Neural cell (in vitro differentiated cells): ENCODE measurements at regions not wholly inside any gene's neighbourhood (a gene's known extent, or its start where the extent isn't known, plus 50 kb on each side); places are given as distances from the start of the nearest gene placed in this dataset.

ENCODE experiments used
- H2AFZ ChIP-seq: fragments of 200-600, 300-800 bp; sonication (generic), shearing (Covaris generic); 2 replicates; pipeline ENCODE4 v1.6.0; 2014; ENCODE audit warnings: low read depth, mild to moderate bottlenecking, antibody characterized with exemption, low read length, moderate library complexity
- H3F3A ChIP-seq: fragments of 200-600 bp; shearing (Covaris generic); 2 replicates; pipeline ENCODE4 v1.6.1; 2016; ENCODE audit warnings: mild to moderate bottlenecking, moderate library complexity, mixed read lengths, antibody characterized with exemption, low read length; ENCODE audit not compliant: insufficient read depth, poor library complexity, severe bottlenecking
- H3K27ac ChIP-seq: fragments of 200-600, 300-800 bp; sonication (generic), shearing (Covaris generic); 2 replicates; pipeline ENCODE4 v1.5.1; 2014; ENCODE audit warnings: mild to moderate bottlenecking, low read length, moderate library complexity
- H3K27me3 ChIP-seq: fragments of 300-800, 200-600 bp; sonication (generic), shearing (Covaris generic); 2 replicates; pipeline ENCODE4 v1.6.0; 2014; ENCODE audit warnings: mild to moderate bottlenecking, low read depth, low read length, moderate library complexity; ENCODE audit not compliant: insufficient read depth
- H3K36me3 ChIP-seq: fragments of 300-800, 200-600 bp; sonication (generic), shearing (Covaris generic); 2 replicates; pipeline ENCODE4 v1.5.1; 2014; ENCODE audit warnings: mild to moderate bottlenecking, antibody characterized with exemption, low read length, moderate library complexity; ENCODE audit not compliant: insufficient read depth
- H3K4me2 ChIP-seq: fragments of 300-800, 200-600 bp; sonication (generic), shearing (Covaris generic); 2 replicates; pipeline ENCODE4 v1.6.0; 2014; ENCODE audit warnings: mild to moderate bottlenecking, low read length
- H3K4me3 ChIP-seq: fragments of 300-800, 200-600 bp; sonication (generic), shearing (Covaris generic); 2 replicates; pipeline ENCODE4 v1.5.1; 2014; ENCODE audit warnings: mild to moderate bottlenecking, low read length, moderate library complexity
- H3K79me2 ChIP-seq: fragments of 200-600 bp; shearing (Covaris generic); replicated peaks from 2 replicates; pipeline ENCODE4 v1.6.0; 2014; ENCODE audit warnings: mild to moderate bottlenecking, low read length, moderate library complexity; ENCODE audit not compliant: insufficient read depth
- H3K9ac ChIP-seq: fragments of 300-800, 200-600 bp; sonication (generic), shearing (Covaris generic); 2 replicates; pipeline ENCODE4 v1.6.1; 2016; ENCODE audit warnings: mild to moderate bottlenecking, low read length, mixed read lengths
- H3K9me2 ChIP-seq: fragments of 200-600 bp; shearing (Covaris generic); 2 replicates; pipeline ENCODE4 v1.6.1; 2016; ENCODE audit warnings: mild to moderate bottlenecking, low read length, mixed read lengths; ENCODE audit not compliant: insufficient read depth
- H3K9me3 ChIP-seq: fragments of 200-600, 300-800 bp; sonication (generic), shearing (Covaris generic); 2 replicates; pipeline ENCODE4 v1.6.1; 2016; ENCODE audit warnings: mild to moderate bottlenecking, mixed run types, low read length, moderate library complexity, mixed read lengths
- H4K20me1 ChIP-seq: fragments of 200-600 bp; shearing (Covaris generic); 2 replicates; pipeline ENCODE4 v1.6.1; 2016; ENCODE audit warnings: mild to moderate bottlenecking, mixed run types; ENCODE audit not compliant: insufficient read depth
- EP300 ChIP-seq: fragments of 450-650 bp; conservative IDR thresholded peaks from 2 replicates; pipeline ENCODE4 v1.6.1; 2014; ENCODE audit warnings: antibody characterized with exemption, mild to moderate bottlenecking, moderate library complexity; ENCODE audit not compliant: poor library complexity, severe bottlenecking
- EZH2 ChIP-seq: fragments of 200-600, 300-800 bp; shearing (Covaris generic), sonication (generic); IDR thresholded peaks from 2 replicates; pipeline ENCODE4 v1.6.1; 2014; ENCODE audit warnings: antibody characterized with exemption, low read length, borderline replicate concordance, mild to moderate bottlenecking; ENCODE audit not compliant: insufficient read depth, poor library complexity, severe bottlenecking
- MXI1 ChIP-seq: fragments of 450-650 bp; conservative IDR thresholded peaks from 2 replicates; pipeline ENCODE4 v1.6.1; 2014; ENCODE audit warnings: antibody characterized with exemption, mild to moderate bottlenecking; ENCODE audit not compliant: poor library complexity, severe bottlenecking
- POLR2AphosphoS5 ChIP-seq: IDR thresholded peaks from 2 replicates; pipeline ENCODE4 v1.6.1; 2012
- RAD21 ChIP-seq: fragments of 450-650 bp; conservative IDR thresholded peaks from 2 replicates; pipeline ENCODE4 v1.6.1; 2014; ENCODE audit warnings: antibody characterized with exemption, mild to moderate bottlenecking, moderate library complexity
- SMC3 ChIP-seq: fragments of 450-650 bp; conservative IDR thresholded peaks from 2 replicates; pipeline ENCODE4 v1.6.1; 2014; ENCODE audit warnings: antibody characterized with exemption, mild to moderate bottlenecking, moderate library complexity; ENCODE audit not compliant: poor library complexity
- TAF1 ChIP-seq: IDR thresholded peaks from 2 replicates; pipeline ENCODE4 v1.6.1; 2012; ENCODE audit warnings: low read depth
- TF ChIP-seq, protein P1 (sequence below): fragments of 450-650 bp; IDR thresholded peaks from 2 replicates; pipeline ENCODE4 v1.5.1; 2014; ENCODE audit warnings: antibody characterized with exemption, mild to moderate bottlenecking, moderate library complexity; ENCODE audit not compliant: poor library complexity, severe bottlenecking
- TF ChIP-seq, protein P2 (sequence below): IDR thresholded peaks from 2 replicates; pipeline ENCODE4 v1.6.1; 2012; ENCODE audit warnings: borderline replicate concordance

GRCh38 chr15:66948294-66948693 is 117.1 kb upstream of the SMAD3 start:
- no peaks in the 10 kb centered on the region for H3K79me2 ChIP-seq
- no peak overlapping the region for H2AFZ ChIP-seq
- TF ChIP-seq POLR2AphosphoS5, result no peak
- TF ChIP-seq, protein P1, sequence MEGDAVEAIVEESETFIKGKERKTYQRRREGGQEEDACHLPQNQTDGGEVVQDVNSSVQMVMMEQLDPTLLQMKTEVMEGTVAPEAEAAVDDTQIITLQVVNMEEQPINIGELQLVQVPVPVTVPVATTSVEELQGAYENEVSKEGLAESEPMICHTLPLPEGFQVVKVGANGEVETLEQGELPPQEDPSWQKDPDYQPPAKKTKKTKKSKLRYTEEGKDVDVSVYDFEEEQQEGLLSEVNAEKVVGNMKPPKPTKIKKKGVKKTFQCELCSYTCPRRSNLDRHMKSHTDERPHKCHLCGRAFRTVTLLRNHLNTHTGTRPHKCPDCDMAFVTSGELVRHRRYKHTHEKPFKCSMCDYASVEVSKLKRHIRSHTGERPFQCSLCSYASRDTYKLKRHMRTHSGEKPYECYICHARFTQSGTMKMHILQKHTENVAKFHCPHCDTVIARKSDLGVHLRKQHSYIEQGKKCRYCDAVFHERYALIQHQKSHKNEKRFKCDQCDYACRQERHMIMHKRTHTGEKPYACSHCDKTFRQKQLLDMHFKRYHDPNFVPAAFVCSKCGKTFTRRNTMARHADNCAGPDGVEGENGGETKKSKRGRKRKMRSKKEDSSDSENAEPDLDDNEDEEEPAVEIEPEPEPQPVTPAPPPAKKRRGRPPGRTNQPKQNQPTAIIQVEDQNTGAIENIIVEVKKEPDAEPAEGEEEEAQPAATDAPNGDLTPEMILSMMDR, result no peak
- TF ChIP-seq MXI1, result no peak
- TF ChIP-seq EP300, result no peak
- no peak for TF ChIP-seq RAD21
- no peak for TF ChIP-seq EZH2
- TF ChIP-seq, protein P2, sequence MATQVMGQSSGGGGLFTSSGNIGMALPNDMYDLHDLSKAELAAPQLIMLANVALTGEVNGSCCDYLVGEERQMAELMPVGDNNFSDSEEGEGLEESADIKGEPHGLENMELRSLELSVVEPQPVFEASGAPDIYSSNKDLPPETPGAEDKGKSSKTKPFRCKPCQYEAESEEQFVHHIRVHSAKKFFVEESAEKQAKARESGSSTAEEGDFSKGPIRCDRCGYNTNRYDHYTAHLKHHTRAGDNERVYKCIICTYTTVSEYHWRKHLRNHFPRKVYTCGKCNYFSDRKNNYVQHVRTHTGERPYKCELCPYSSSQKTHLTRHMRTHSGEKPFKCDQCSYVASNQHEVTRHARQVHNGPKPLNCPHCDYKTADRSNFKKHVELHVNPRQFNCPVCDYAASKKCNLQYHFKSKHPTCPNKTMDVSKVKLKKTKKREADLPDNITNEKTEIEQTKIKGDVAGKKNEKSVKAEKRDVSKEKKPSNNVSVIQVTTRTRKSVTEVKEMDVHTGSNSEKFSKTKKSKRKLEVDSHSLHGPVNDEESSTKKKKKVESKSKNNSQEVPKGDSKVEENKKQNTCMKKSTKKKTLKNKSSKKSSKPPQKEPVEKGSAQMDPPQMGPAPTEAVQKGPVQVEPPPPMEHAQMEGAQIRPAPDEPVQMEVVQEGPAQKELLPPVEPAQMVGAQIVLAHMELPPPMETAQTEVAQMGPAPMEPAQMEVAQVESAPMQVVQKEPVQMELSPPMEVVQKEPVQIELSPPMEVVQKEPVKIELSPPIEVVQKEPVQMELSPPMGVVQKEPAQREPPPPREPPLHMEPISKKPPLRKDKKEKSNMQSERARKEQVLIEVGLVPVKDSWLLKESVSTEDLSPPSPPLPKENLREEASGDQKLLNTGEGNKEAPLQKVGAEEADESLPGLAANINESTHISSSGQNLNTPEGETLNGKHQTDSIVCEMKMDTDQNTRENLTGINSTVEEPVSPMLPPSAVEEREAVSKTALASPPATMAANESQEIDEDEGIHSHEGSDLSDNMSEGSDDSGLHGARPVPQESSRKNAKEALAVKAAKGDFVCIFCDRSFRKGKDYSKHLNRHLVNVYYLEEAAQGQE, result no peak
- TF ChIP-seq TAF1, result no peak
- no peak for TF ChIP-seq SMC3
- no peaks in the 10 kb centered on the region for H4K20me1 ChIP-seq
- H3K36me3 ChIP-seq, result no peaks in the 10 kb centered on the region
- H3K9ac ChIP-seq, result no peak overlapping the region
- H3K4me3 ChIP-seq, result no peak overlapping the region
- no peaks in the 10 kb centered on the region for H3F3A ChIP-seq
- H3K9me3 ChIP-seq, result no peaks in the 10 kb centered on the region
- H3K27ac ChIP-seq, result no peak overlapping the region
- no peaks in the 10 kb centered on the region for H3K9me2 ChIP-seq
- no peaks in the 10 kb centered on the region for H3K27me3 ChIP-seq
- no peak overlapping the region for H3K4me2 ChIP-seq

DNA sequence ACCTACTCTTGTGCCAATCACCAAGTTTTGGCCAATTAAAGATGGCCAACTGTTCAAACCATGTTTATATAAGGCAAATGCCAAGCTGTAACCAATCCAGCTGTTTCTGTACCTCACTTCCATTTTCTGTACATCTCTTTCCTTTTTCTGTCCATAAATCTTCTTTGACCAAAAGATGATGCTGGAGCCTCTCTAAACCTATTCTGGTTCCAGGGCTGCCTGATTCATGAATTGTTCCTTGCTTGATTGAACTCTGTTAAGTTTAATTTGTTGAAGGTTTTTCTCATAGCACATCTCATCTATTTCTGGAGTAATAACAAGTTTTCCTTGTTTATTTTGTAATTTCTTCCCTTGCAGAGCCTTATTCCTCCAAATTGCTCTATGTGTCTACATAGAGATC is 115.3 kb upstream of the SMAD3 start:
- Histone ChIP-seq H3K9ac (no peak overlapping the region), H2AFZ (no peak overlapping the region), H3K4me2 (no peak overlapping the region), H3K27me3 (no peaks in the 10 kb centered on the region), H3K27ac (no peak overlapping the region), H3K36me3 (no peaks in the 10 kb centered on the region), H3K9me2 (no peaks in the 10 kb centered on the region), H3K4me3 (no peak overlapping the region), H3F3A (no peaks in the 10 kb centered on the region), H4K20me1 (no peaks in the 10 kb centered on the region), H3K9me3 (no peaks in the 10 kb centered on the region), H3K79me2 (no peaks in the 10 kb centered on the region)
- TF ChIP-seq, protein P1, result no peak
- TF ChIP-seq SMC3, result no peak
- no peak for TF ChIP-seq EZH2
- TF ChIP-seq, protein P2, result no peak
- no peak for TF ChIP-seq EP300
- no peak for TF ChIP-seq POLR2AphosphoS5
- no peak for TF ChIP-seq RAD21
- no peak for TF ChIP-seq TAF1
- no peak for TF ChIP-seq MXI1
